HG03520 (cell line): ENCODE measurements at regions not wholly inside any gene's neighbourhood (a gene's known extent, or its start where the extent isn't known, plus 50 kb on each side); places are given as distances from the start of the nearest gene placed in this dataset.
"Not testable (repeated sequence)": the region's sequence is repeated elsewhere in the genome, so short reads cannot be mapped to it uniquely, and the experiment has no call there.

Source experiments
- ATAC-seq: cut with Tn5 transposase; IDR thresholded peaks from one replicate; pipeline ENCODE4 v1.9.1; 2021; ENCODE audit warnings: mild to moderate bottlenecking, moderate library complexity; ENCODE audit not compliant: unreplicated experiment

GRCh38 chr16:52309446-52310416 is 237.2 kb downstream of the TOX3 start:
- ATAC-seq = no peak

- ATAC-seq = no peak
Measured at GRCh38 chr16:52308051-52308450, 238.9 kb downstream of the TOX3 start.

- no peak for ATAC-seq
Measured at GRCh38 chr16:52301026-52301425, 245.9 kb downstream of the TOX3 start.

- no peak for ATAC-seq
Measured at GRCh38 chr16:52298769-52299168, 248.2 kb downstream of the TOX3 start.

- not testable (repeated sequence) for ATAC-seq
Measured at GRCh38 chr16:52296706-52297315, 250.1 kb downstream of the TOX3 start.

- no peak for ATAC-seq
Measured at GRCh38 chr16:52296076-52296475, 250.9 kb downstream of the TOX3 start.

GRCh38 chr16:52294660-52295059 is 252.3 kb downstream of the TOX3 start:
- ATAC-seq = no peak

- no peak for ATAC-seq
Measured at GRCh38 chr16:52293204-52293603, 253.7 kb downstream of the TOX3 start.

GRCh38 chr16:52283584-52284375 is 263.2 kb downstream of the TOX3 start:
- no peak for ATAC-seq

GRCh38 chr16:52283018-52283417 is 263.9 kb downstream of the TOX3 start:
- no peak for ATAC-seq

- ATAC-seq = no peak
Measured at GRCh38 chr16:52280086-52280485, 266.9 kb downstream of the TOX3 start.

GRCh38 chr16:52271088-52271750 is 275.7 kb downstream of the TOX3 start:
- ATAC-seq = no peak

- ATAC-seq = no peak
Measured at GRCh38 chr16:52265446-52265861, 281.5 kb downstream of the TOX3 start.

- ATAC-seq = no peak
Measured at GRCh38 chr16:52257534-52257933, 289.4 kb downstream of the TOX3 start.

- no peak for ATAC-seq
Measured at GRCh38 chr16:52256310-52257078, 290.4 kb downstream of the TOX3 start.

GRCh38 chr16:52254746-52255145 is 292.2 kb downstream of the TOX3 start:
- ATAC-seq = no peak

- no peak for ATAC-seq
Measured at GRCh38 chr16:52252680-52253079, 294.3 kb downstream of the TOX3 start.

- ATAC-seq = no peak
Measured at GRCh38 chr16:52251495-52251894, 295.4 kb downstream of the TOX3 start.

- no peak for ATAC-seq
Measured at GRCh38 chr16:52247737-52248136, 299.2 kb downstream of the TOX3 start.

- no peak for ATAC-seq
Measured at GRCh38 chr16:52238710-52239109, 308.2 kb downstream of the TOX3 start.
